Right lung (tissue), 2 donors: ENCODE measurements at regions not wholly inside any gene's neighbourhood (a gene's known extent, or its start where the extent isn't known, plus 50 kb on each side); places are given as distances from the start of the nearest gene placed in this dataset.

ENCODE experiments used
- DNase-seq, 2 donors: peaks; one replicate each; pipeline ENCODE4 v3.0.0-alpha.2; 2013

GRCh38 chr7:28361551-28361950 lies 50.8 kb upstream of the CREB5 start:
- DNase-seq: no peak

GRCh38 chr7:28362182-28362581 lies 50.1 kb upstream of the CREB5 start:
- no peak for DNase-seq
